ENCODE measurements at regions not wholly inside any gene's neighbourhood (a gene's known extent, or its start where the extent isn't known, plus 50 kb on each side); places are given as distances from the start of the nearest gene placed in this dataset.
"Not testable (repeated sequence)": the region's sequence is repeated elsewhere in the genome, so short reads cannot be mapped to it uniquely, and the experiment has no call there.

DNA sequence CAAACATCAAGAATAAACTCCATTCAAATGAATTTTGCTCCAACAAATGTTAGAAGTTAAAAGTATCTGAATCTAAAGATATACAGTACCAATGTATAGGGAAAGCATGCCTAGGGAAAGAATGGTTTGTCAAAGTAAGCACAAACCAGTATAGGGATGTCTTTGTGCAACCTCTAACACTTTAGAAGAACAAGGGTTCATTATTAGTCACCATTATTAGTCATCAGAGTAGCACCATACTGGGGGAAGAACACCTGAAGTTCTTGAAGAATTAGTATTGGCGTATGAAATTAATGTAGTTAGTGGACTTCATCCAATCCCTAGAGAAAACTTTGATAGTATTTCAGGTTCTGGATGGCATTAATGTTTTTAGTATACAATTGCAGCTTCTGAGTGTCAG lies 943.7 kb downstream of the METTL15 start:
- TF ChIP-seq, protein P1, sequence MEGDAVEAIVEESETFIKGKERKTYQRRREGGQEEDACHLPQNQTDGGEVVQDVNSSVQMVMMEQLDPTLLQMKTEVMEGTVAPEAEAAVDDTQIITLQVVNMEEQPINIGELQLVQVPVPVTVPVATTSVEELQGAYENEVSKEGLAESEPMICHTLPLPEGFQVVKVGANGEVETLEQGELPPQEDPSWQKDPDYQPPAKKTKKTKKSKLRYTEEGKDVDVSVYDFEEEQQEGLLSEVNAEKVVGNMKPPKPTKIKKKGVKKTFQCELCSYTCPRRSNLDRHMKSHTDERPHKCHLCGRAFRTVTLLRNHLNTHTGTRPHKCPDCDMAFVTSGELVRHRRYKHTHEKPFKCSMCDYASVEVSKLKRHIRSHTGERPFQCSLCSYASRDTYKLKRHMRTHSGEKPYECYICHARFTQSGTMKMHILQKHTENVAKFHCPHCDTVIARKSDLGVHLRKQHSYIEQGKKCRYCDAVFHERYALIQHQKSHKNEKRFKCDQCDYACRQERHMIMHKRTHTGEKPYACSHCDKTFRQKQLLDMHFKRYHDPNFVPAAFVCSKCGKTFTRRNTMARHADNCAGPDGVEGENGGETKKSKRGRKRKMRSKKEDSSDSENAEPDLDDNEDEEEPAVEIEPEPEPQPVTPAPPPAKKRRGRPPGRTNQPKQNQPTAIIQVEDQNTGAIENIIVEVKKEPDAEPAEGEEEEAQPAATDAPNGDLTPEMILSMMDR (IDR thresholded peaks at IDR 0.05; ENCODE audit: control extremely low read depth, extremely low read depth, low read depth, missing control alignments): no peak
- DNase-seq (ENCODE audit: extremely low spot score): no peak
- CTCF ChIA-PET: no interaction called here
- POLR2A ChIA-PET: no interaction called here

DNA sequence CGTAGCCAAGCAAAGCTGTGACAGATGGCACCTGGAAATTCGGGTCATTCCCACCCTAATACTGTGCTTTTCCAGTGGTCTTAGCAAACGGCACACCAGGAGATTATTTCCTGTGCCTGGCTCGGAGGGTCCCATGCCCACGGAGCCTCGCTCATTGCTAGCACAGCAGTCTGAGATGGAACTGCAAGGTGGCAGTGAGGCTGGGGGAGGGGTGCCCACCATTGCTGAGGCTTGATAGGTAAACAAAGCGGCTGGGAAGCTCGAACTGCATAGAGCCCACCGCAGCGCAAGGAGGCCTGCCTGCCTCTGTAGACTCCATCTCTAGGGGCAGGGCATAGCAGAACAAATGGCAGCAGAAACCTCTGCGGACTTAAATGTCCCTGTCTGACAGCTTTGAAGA lies 942.8 kb downstream of the METTL15 start:
- CTCF ChIA-PET: interaction anchor here (1.4 kb wide), 1 partner anchor 15 kb away, joined by 3 read pairs; no protein-coding TSS in a partner anchor
- POLR2A ChIA-PET; DNase-seq (ENCODE audit: extremely low spot score): not testable (repeated sequence)

DNA sequence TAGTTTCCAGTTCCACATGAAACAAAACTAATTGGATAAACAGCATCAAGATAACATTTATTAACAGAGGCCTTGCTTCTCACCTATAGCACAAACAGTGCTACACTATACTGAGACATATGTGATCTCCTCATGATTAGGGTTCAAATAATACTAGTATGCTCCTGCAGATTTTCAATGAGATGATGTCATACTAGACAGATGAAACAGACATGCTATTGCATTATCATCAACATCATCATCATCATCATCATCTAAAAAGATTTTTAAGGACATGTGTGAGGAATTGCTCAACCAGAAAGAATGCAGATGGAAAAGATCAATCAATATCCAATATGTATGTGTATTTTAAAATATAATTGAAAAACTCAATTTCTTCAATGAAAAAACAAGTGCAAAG lies 932.3 kb downstream of the METTL15 start:
- TF ChIP-seq, protein P1 (IDR thresholded peaks at IDR 0.05; ENCODE audit: control extremely low read depth, extremely low read depth, low read depth, missing control alignments): no peak
- POLR2A ChIA-PET: no interaction called here
- DNase-seq (ENCODE audit: extremely low spot score): no peak
- CTCF ChIA-PET: no interaction called here

- TF ChIP-seq, protein P1 (IDR thresholded peaks at IDR 0.05; ENCODE audit: control extremely low read depth, extremely low read depth, low read depth, missing control alignments): no peak
- ChIA-PET POLR2A (no interaction called here), CTCF (no interaction called here)
- no peak for DNase-seq (ENCODE audit: extremely low spot score)
These were observed 924.4 kb downstream of the METTL15 start for GRCh38 chr11:29032384-29033149.

DNA sequence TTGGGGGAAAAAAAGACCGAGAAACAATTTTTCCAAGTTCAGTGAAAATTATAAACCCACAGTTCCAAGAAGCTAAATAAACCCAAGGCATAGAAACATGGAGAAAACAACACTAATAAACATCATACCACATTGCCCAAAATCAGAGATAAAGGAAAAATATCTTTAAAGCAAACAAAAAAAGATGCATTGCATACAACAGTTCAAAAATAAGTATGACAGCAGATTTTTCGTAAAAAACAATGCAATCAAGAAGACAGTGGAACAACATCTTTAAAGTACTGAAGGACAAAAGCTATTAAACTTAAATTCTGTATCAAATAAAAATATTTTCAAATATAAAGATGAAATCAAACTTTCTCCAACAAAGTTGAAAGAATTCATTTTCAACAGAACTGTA lies 921.3 kb downstream of the METTL15 start:
- POLR2A ChIA-PET: no interaction called here
- TF ChIP-seq, protein P1 (IDR thresholded peaks at IDR 0.05; ENCODE audit: control extremely low read depth, extremely low read depth, low read depth, missing control alignments): no peak
- DNase-seq (ENCODE audit: extremely low spot score): no peak
- CTCF ChIA-PET: interaction anchor here (1.0 to 1.2 kb wide), 3 partner anchors 9 to 34 kb away, joined by 3 read pairs; no protein-coding TSS in a partner anchor

DNA sequence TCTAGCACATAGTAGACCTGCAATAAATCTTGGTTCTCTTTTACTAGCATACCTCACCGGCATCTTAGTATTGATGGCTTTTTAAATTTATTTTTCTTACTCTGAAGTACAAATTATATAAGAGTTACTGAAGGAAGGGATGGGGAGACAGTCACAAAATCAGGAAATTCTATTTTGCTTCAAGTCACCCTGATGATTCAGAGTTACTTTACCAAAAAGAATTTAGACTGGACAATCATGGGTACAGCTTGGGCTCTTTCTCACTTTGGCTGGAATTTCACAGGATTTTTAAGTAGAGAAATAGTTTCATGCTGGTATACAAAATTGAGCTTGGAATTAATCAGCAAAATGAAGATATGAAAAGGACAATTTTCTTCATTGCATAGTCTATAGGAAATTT lies 919.2 kb downstream of the METTL15 start:
- CTCF ChIA-PET: interaction anchor here (1.5 kb wide), 1 partner anchor 27 kb away, joined by 3 read pairs; no protein-coding TSS in a partner anchor
- POLR2A ChIA-PET: no interaction called here
- TF ChIP-seq, protein P1 (IDR thresholded peaks at IDR 0.05; ENCODE audit: control extremely low read depth, extremely low read depth, low read depth, missing control alignments): no peak
- DNase-seq (ENCODE audit: extremely low spot score): no peak

DNA sequence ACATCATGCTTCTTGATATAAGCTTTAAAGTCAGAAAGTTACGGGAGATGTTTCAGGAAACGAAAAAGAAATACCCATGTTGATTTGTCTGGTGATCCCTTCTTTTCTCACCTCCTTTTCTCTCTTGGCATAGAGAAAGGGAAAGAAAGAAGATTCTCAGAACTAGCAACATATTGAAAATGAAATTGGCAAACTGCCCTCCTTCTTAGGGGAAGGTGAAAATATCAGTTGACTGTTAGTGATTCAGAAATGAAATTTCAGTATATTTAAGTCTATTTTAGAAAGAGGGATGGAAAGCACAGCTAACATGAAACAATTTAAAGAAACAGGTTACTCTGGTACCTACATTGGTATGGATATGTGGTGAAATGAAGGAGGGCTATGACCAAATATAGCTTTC lies 918.1 kb downstream of the METTL15 start:
- CTCF ChIA-PET: interaction anchor here (1.5 kb wide), 1 partner anchor 26 kb away, joined by 3 read pairs; no protein-coding TSS in a partner anchor
- POLR2A ChIA-PET: no interaction called here
- no peak for DNase-seq (ENCODE audit: extremely low spot score)
- TF ChIP-seq, protein P1 (IDR thresholded peaks at IDR 0.05; ENCODE audit: control extremely low read depth, extremely low read depth, low read depth, missing control alignments): no peak

Measured in GM10248 (cell line).